Mesenchymal stem cell (in vitro differentiated cells and primary cell): ENCODE measurements at regions not wholly inside any gene's neighbourhood (a gene's known extent, or its start where the extent isn't known, plus 50 kb on each side); places are given as distances from the start of the nearest gene placed in this dataset. TPM values are rescaled to one million over a fixed set of nuclear protein-coding genes. Genes with fewer than 3 reads are reported as not detected.
"Not testable (repeated sequence)": the region's sequence is repeated elsewhere in the genome, so short reads cannot be mapped to it uniquely, and the experiment has no call there.

Experiments used
- DNase-seq: peaks from one replicate; pipeline ENCODE4 v3.0.0-alpha.2; 2013
- H2AFZ ChIP-seq: one replicate; pipeline ENCODE4 v1.6.1; 2013; ENCODE audit warnings: low read depth, mild to moderate bottlenecking, control low read depth, inconsistent platforms, low read length, moderate library complexity
- H2AK5ac ChIP-seq: 2 replicates; pipeline ENCODE4 v1.6.1; 2013; ENCODE audit warnings: low read length, moderate library complexity, mild to moderate bottlenecking, inconsistent platforms; ENCODE audit not compliant: severe bottlenecking
- H2BK120ac ChIP-seq: one replicate; pipeline ENCODE4 v1.6.1; 2013; ENCODE audit warnings: low read depth, mild to moderate bottlenecking, inconsistent platforms, low read length, moderate library complexity
- H2BK12ac ChIP-seq, 2 experiments: one replicate each; pipeline ENCODE4 v1.6.1; 2013; ENCODE audit warnings: inconsistent platforms in 2 of 2, low read length in 2 of 2, mild to moderate bottlenecking in 2 of 2, moderate library complexity in 2 of 2, control low read depth in 1 of 2
- H2BK15ac ChIP-seq: one replicate; pipeline ENCODE4 v1.6.1; 2013; ENCODE audit warnings: mild to moderate bottlenecking, low read depth, inconsistent platforms; ENCODE audit not compliant: poor library complexity, severe bottlenecking
- H2BK5ac ChIP-seq: 2 replicates; pipeline ENCODE4 v1.6.1; 2013; ENCODE audit warnings: low read depth, mild to moderate bottlenecking, low read length, control low read depth, inconsistent platforms; ENCODE audit not compliant: poor library complexity, severe bottlenecking
- H3K14ac ChIP-seq, 2 experiments: one replicate each; pipeline ENCODE4 v1.6.1; 2013; ENCODE audit warnings: inconsistent platforms in 2 of 2, low read length in 2 of 2, control low read depth in 1 of 2, mild to moderate bottlenecking in 1 of 2, moderate library complexity in 1 of 2
- H3K18ac ChIP-seq, 2 experiments: one replicate each; pipeline ENCODE4 v1.6.1; 2013; ENCODE audit warnings: inconsistent platforms in 2 of 2, low read length in 2 of 2, control low read depth in 1 of 2, low read depth in 1 of 2, mild to moderate bottlenecking in 1 of 2
- H3K23ac ChIP-seq, 2 experiments: one replicate each; pipeline ENCODE4 v1.6.1; 2013; ENCODE audit warnings: inconsistent platforms in 2 of 2, low read length in 2 of 2, mild to moderate bottlenecking in 2 of 2, moderate library complexity in 2 of 2, control low read depth in 1 of 2
- H3K27ac ChIP-seq: 2 replicates; pipeline ENCODE4 v1.5.1; 2013; ENCODE audit warnings: mild to moderate bottlenecking, moderate library complexity, low read length, control low read depth, inconsistent platforms; ENCODE audit not compliant: poor library complexity, severe bottlenecking
- H3K27me3 ChIP-seq, 2 experiments: 2 replicates each; pipeline versions ENCODE4 v1.6.1 to v1.7.0; 2013; ENCODE audit warnings: low read length in 2 of 2, mild to moderate bottlenecking in 2 of 2, moderate library complexity in 2 of 2, control low read depth in 1 of 2, inconsistent platforms in 1 of 2; ENCODE audit not compliant: control insufficient read depth in 1 of 2, insufficient read depth in 1 of 2
- H3K36me3 ChIP-seq, 2 experiments: 2 replicates each; pipeline versions ENCODE4 v1.6.1 to v1.7.0; 2013; ENCODE audit warnings: low read length in 2 of 2, control low read depth in 1 of 2, inconsistent platforms in 1 of 2, low read depth in 1 of 2, mild to moderate bottlenecking in 1 of 2; ENCODE audit not compliant: insufficient read depth in 2 of 2, control insufficient read depth in 1 of 2
- H3K4ac ChIP-seq, 2 experiments: one replicate each; pipeline ENCODE4 v1.6.1; 2013; ENCODE audit warnings: inconsistent platforms in 2 of 2, low read length in 2 of 2, mild to moderate bottlenecking in 2 of 2, moderate library complexity in 2 of 2, control low read depth in 1 of 2, low read depth in 1 of 2
- H3K4me1 ChIP-seq: 2 replicates; pipeline ENCODE4 v1.6.1; 2013; ENCODE audit warnings: low read depth, low read length, control low read depth; ENCODE audit not compliant: control insufficient read depth, insufficient read depth
- H3K4me2 ChIP-seq: 2 replicates; pipeline ENCODE4 v1.6.1; 2013; ENCODE audit warnings: low read length, mild to moderate bottlenecking, inconsistent platforms; ENCODE audit not compliant: poor library complexity, severe bottlenecking
- H3K4me3 ChIP-seq, 2 experiments: 2 replicates each; pipeline versions ENCODE4 v1.5.1 to v1.7.0; 2013; ENCODE audit warnings: low read length in 2 of 2, mild to moderate bottlenecking in 2 of 2, control low read depth in 1 of 2, low read depth in 1 of 2; ENCODE audit not compliant: insufficient read depth in 1 of 2
- H3K79me1 ChIP-seq: replicated peaks from 2 replicates; pipeline ENCODE4 v1.6.1; 2013; ENCODE audit warnings: mild to moderate bottlenecking, control low read depth, low read length, inconsistent platforms; ENCODE audit not compliant: poor library complexity, severe bottlenecking
- H3K9ac ChIP-seq: 2 replicates; pipeline ENCODE4 v1.7.0; 2013; ENCODE audit warnings: mild to moderate bottlenecking, low read length, moderate library complexity
- H3K9me3 ChIP-seq: 2 replicates; pipeline ENCODE4 v1.7.0; 2013; ENCODE audit warnings: mild to moderate bottlenecking, low read length; ENCODE audit not compliant: control insufficient read depth
- H4K8ac ChIP-seq: one replicate; pipeline ENCODE4 v1.6.1; 2013; ENCODE audit warnings: inconsistent platforms, mild to moderate bottlenecking, low read length, moderate library complexity
- H4K91ac ChIP-seq: one replicate; pipeline ENCODE4 v1.6.1; 2013; ENCODE audit warnings: mild to moderate bottlenecking, low read length, inconsistent platforms
- WGBS: methylation state at CpG from one replicate; pipeline ENCODE4 v1.1.7; 2013; ENCODE audit warnings: mixed read lengths; 5-methylcytosine and 5-hydroxymethylcytosine counted together
- small RNA-seq: library from polyadenylated mRNA; stranded (forward); fragments of <200 nt; extraction: miRNeasy Mini kit (QIAGEN cat#:217004); gene quantifications from one replicate; pipeline ENCODE3, GENCODE V24; 2013; ENCODE audit warnings: low read depth

- H3K4me2 ChIP-seq, H3K4me3 ChIP-seq, H3K18ac ChIP-seq, H2BK5ac ChIP-seq, H2AFZ ChIP-seq, H3K4ac ChIP-seq, H2BK120ac ChIP-seq, H3K23ac ChIP-seq, DNase-seq, H2AK5ac ChIP-seq, H3K9ac ChIP-seq, H2BK15ac ChIP-seq, H3K9me3 ChIP-seq, H3K4me1 ChIP-seq, H3K14ac ChIP-seq, H3K36me3 ChIP-seq, H4K91ac ChIP-seq, H2BK12ac ChIP-seq, H4K8ac ChIP-seq, H3K79me1 ChIP-seq, H3K27ac ChIP-seq: not testable (repeated sequence)
- 96% methylated on average over 23 of the region's 32 CpGs for WGBS
- peaks cover 7 to 12% of the 10 kb centered on the region in 2 experiments for H3K27me3 ChIP-seq
These were observed 56.9 kb upstream of the GOT2 start for GRCh38 chr16:58790816-58791557.

GRCh38 chr16:58789351-58789750 lies 55.2 kb upstream of the GOT2 start:
- Histone ChIP-seq H3K4me2 (no peak overlapping the region), H3K4me1 (no peaks in the 10 kb centered on the region), H3K36me3 (no peaks in the 10 kb centered on the region), H3K27me3 (peaks cover 7 to 12% of the 10 kb centered on the region in 2 experiments), H2BK12ac (no peak overlapping the region), H3K4me3 (no peak overlapping the region), H4K8ac (no peak overlapping the region), H2AK5ac (no peak overlapping the region), H2BK120ac (no peak overlapping the region), H3K18ac (no peak overlapping the region), H3K23ac (no peak overlapping the region), H2BK5ac (no peak overlapping the region), H2AFZ (no peak overlapping the region), H4K91ac (no peak overlapping the region), H3K4ac (no peak overlapping the region), H3K9me3 (no peaks in the 10 kb centered on the region), H3K9ac (no peak overlapping the region), H2BK15ac (no peak overlapping the region), H3K79me1 (no peaks in the 10 kb centered on the region), H3K14ac (no peak overlapping the region), H3K27ac (no peak overlapping the region)
- 73% methylated on average over 3 of the region's 4 CpGs for WGBS
- no peak for DNase-seq

Small RNAs in the stretch of these regions (small RNA-seq; reads per million reads assigned to genes)
- not detected for gene AC018554.2
- not detected for gene AC092121.1
- not detected for gene RF00017
- not detected for gene RNU4-58P
- gene RPS27P27 = not detected
